Adrenal gland (tissue), 9 donors: ENCODE measurements at regions not wholly inside any gene's neighbourhood (a gene's known extent, or its start where the extent isn't known, plus 50 kb on each side); places are given as distances from the start of the nearest gene placed in this dataset.

Experiments
- DNase-seq, 7 donors: peaks; one replicate each; pipeline ENCODE4 v3.0.0-alpha.2; 2019 to 2020
- H3K27ac ChIP-seq, 5 donors: fragments of 200-600 bp; sonication (generic) in 4 of 5; 1 replicate in 3 of 5; 2 replicates in 2 of 5; pipeline versions ENCODE4 v1.5.1 to v1.8.0; 2016 to 2020; ENCODE audit warnings: mild to moderate bottlenecking in 1 of 5
- H3K27me3 ChIP-seq: fragments of 200-600 bp; 2 replicates; pipeline ENCODE4 v1.8.0; 2021
- H3K36me3 ChIP-seq, 2 donors: fragments of 200-600 bp; replicated peaks in 1 of 2; 1 replicate in 1 of 2; 2 replicates in 1 of 2; pipeline versions ENCODE4 v1.5.1 to v1.8.0; 2018 to 2022
- H3K4me1 ChIP-seq, 2 donors: fragments of 200-600 bp; replicated peaks in 1 of 2; 1 replicate in 1 of 2; 2 replicates in 1 of 2; pipeline versions ENCODE4 v1.5.1 to v1.8.0; 2018 to 2021
- H3K4me3 ChIP-seq, 4 donors: fragments of 200-600 bp; sonication (generic) in 3 of 4; one replicate each; pipeline ENCODE4 v1.5.1; 2016 to 2018
- H3K9me3 ChIP-seq, 3 donors: fragments of 200-600 bp; sonication (generic) in 1 of 3; replicated peaks in 1 of 3; 1 replicate in 2 of 3; 2 replicates in 1 of 3; pipeline versions ENCODE4 v1.5.1 to v1.8.0; 2016 to 2021
- CTCF ChIP-seq, 6 experiments: fragments of 450-650 bp in 4 of 6; fragments of 200-600 bp in 2 of 6; sonication (generic) in 1 of 6; IDR thresholded peaks; 1 replicate in 5 of 6; 2 replicates in 1 of 6; pipeline versions ENCODE4 v1.5.1 to v1.8.0; 2016 to 2021; ENCODE audit warnings: antibody characterized with exemption in 6 of 6, mild to moderate bottlenecking in 2 of 6, moderate library complexity in 1 of 6
- POLR2A ChIP-seq, 2 donors: fragments of 450-650 bp; IDR thresholded peaks; one replicate each; pipeline ENCODE4 v1.6.1; 2017; ENCODE audit warnings: antibody characterized with exemption in 2 of 2, mild to moderate bottlenecking in 2 of 2, moderate library complexity in 1 of 2
- WGBS, 4 donors: extraction: QIAGEN DNeasy Blood & Tissue Kit in 2 of 4; methylation state at CpG; one replicate each; pipeline versions ENCODE4 v1.1.5 to v1.1.7; 2013 to 2017; 5-methylcytosine and 5-hydroxymethylcytosine counted together
- intact Hi-C, 2 donors: fragments of 100-400 bp; cut with DNase I; formaldehyde crosslinking; loops; one replicate each; pipeline versions ENCODE4 v1.14.1 to v1.15.0; 2022 to 2023
- donor health status: healthy with polysubstance abuse.
- donor health status: Bipolar disorder and iron deficiency.
- donor health status: DM: yes; HTN: yes; CAD: no.
- donor health status: DM: no; HTN: no; CAD: no.
- donor health status: DM: no; HTN: no; CAD: no.

- no peak for DNase-seq
- Histone ChIP-seq H3K27ac (no peak overlapping the region), H3K36me3 (no peaks in the 10 kb centered on the region), H3K9me3 (no peaks in the 10 kb centered on the region), H3K4me1 (no peaks in the 10 kb centered on the region), H3K27me3 (no peaks in the 10 kb centered on the region), H3K4me3 (no peak overlapping the region)
- 73 to 100% (median 92%) methylated on average over 1 of the region's 1 CpG for WGBS, 4 donors
- no peak for TF ChIP-seq POLR2A (IDR thresholded peaks at IDR 0.05)
- no peak for TF ChIP-seq CTCF (IDR thresholded peaks at IDR 0.05)
- intact Hi-C loops = no loop called here
Measured at GRCh38 chr5:98556712-98557111, 216.8 kb upstream of the RGMB start.

GRCh38 chr5:98557916-98558315 is 215.5 kb upstream of the RGMB start:
- no peaks in the 10 kb centered on the region for H3K4me1 ChIP-seq
- H3K36me3 ChIP-seq = no peaks in the 10 kb centered on the region
- no peak overlapping the region for H3K27ac ChIP-seq
- H3K4me3 ChIP-seq = no peak overlapping the region
- TF ChIP-seq POLR2A (IDR thresholded peaks at IDR 0.05) (no peak), CTCF (IDR thresholded peaks at IDR 0.05) (no peak)
- DNase-seq = no peak
- intact Hi-C loops = no loop called here
- no peaks in the 10 kb centered on the region for H3K9me3 ChIP-seq
- no peaks in the 10 kb centered on the region for H3K27me3 ChIP-seq

- no peak for DNase-seq
- Histone ChIP-seq H3K4me1 (no peaks in the 10 kb centered on the region), H3K36me3 (no peaks in the 10 kb centered on the region), H3K4me3 (no peak overlapping the region), H3K9me3 (no peaks in the 10 kb centered on the region), H3K27me3 (no peaks in the 10 kb centered on the region), H3K27ac (no peak overlapping the region)
- TF ChIP-seq POLR2A (IDR thresholded peaks at IDR 0.05) (no peak), CTCF (IDR thresholded peaks at IDR 0.05) (no peak)
- 56 to 75% (median 71%) methylated on average over 2 of the region's 2 CpGs for WGBS, 4 donors
- intact Hi-C loops = no loop called here
Measured at GRCh38 chr5:98563885-98564653, 209.4 kb upstream of the RGMB start.

- Histone ChIP-seq H3K36me3 (no peaks in the 10 kb centered on the region), H3K9me3 (no peaks in the 10 kb centered on the region), H3K4me3 (no peak overlapping the region), H3K27me3 (no peaks in the 10 kb centered on the region), H3K4me1 (no peaks in the 10 kb centered on the region), H3K27ac (no peak overlapping the region)
- DNase-seq = no peak
- intact Hi-C loops = no loop called here
- TF ChIP-seq CTCF (IDR thresholded peaks at IDR 0.05) = no peak
- TF ChIP-seq POLR2A (IDR thresholded peaks at IDR 0.05) = no peak
- WGBS, 4 donors = 91 to 98% (median 97%) methylated on average over 1 of the region's 1 CpG
Measured at GRCh38 chr5:98564836-98565235, 208.6 kb upstream of the RGMB start.
